GM06990 (cell line): ENCODE measurements at regions not wholly inside any gene's neighbourhood (a gene's known extent, or its start where the extent isn't known, plus 50 kb on each side); places are given as distances from the start of the nearest gene placed in this dataset.

Experiments
- DNase-seq: peaks from one replicate; pipeline ENCODE4 v3.0.0-alpha.2; 2011; ENCODE audit not compliant: insufficient read length; ENCODE audit errors: extremely low read depth
- H3K27me3 ChIP-seq: replicated peaks from 2 replicates; pipeline ENCODE4 v1.6.0; 2011; ENCODE audit warnings: low read length; ENCODE audit not compliant: control insufficient read depth, insufficient read depth
- H3K36me3 ChIP-seq: 2 replicates; pipeline ENCODE4 v1.5.1; 2011; ENCODE audit warnings: low read length; ENCODE audit not compliant: control insufficient read depth, insufficient read depth
- H3K4me3 ChIP-seq: replicated peaks from 2 replicates; pipeline ENCODE4 v1.5.1; 2011; ENCODE audit warnings: low read depth, mild to moderate bottlenecking, control low read depth, low read length
- TF ChIP-seq, protein P1 (sequence below): IDR thresholded peaks from 2 replicates; pipeline ENCODE4 v1.5.1; 2011; ENCODE audit warnings: low read length, control low read depth, mild to moderate bottlenecking, inconsistent platforms; ENCODE audit not compliant: insufficient read depth, poor library complexity, severe bottlenecking

DNA sequence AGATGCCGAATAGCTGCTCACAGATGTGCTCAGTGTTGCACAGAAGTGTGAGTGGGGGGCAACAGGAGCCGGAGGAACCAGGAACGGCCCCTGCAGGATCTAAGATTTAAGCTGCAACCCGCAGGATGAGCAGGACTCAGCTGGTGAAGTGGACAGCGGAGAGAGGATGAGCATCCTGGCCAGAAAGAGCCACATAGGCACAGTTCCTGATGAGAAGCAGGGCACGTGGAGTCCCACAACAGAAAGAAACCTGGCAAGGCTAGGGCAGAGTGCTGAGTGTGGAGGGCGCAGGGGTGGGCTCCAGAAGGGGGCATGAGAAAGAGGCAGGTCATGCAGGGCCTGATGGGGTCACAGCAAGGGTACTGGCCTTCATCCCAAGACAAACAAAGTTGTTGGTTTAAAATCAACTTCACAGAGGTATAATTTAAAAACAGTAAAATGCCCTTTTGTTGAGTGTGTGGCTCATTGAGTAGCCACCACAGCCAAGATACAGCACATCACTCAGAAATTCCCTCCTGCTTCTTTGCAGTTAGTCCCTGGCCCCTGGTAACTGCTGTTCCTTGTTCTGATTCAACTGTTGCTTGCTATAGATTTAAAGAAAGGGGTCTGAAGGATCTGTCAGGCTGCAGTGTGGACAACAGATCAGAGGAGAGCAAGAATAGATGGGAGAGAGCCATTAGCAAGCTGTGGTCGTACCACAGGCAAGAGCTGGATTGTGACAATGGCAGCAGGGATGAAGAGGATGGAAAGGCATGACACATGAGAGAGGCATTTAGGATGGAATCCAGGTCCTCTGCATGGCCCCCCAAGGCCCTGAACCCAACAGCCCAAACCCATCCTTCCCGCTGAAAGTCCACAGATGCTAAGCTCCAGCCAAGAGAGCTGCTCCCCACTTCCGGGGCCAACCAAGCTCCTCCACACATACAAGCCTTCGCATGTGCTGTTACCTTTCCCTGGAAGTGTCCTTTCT, 53.1 kb upstream of the OSBPL3 start:
- no peak for DNase-seq
- TF ChIP-seq, protein P1, sequence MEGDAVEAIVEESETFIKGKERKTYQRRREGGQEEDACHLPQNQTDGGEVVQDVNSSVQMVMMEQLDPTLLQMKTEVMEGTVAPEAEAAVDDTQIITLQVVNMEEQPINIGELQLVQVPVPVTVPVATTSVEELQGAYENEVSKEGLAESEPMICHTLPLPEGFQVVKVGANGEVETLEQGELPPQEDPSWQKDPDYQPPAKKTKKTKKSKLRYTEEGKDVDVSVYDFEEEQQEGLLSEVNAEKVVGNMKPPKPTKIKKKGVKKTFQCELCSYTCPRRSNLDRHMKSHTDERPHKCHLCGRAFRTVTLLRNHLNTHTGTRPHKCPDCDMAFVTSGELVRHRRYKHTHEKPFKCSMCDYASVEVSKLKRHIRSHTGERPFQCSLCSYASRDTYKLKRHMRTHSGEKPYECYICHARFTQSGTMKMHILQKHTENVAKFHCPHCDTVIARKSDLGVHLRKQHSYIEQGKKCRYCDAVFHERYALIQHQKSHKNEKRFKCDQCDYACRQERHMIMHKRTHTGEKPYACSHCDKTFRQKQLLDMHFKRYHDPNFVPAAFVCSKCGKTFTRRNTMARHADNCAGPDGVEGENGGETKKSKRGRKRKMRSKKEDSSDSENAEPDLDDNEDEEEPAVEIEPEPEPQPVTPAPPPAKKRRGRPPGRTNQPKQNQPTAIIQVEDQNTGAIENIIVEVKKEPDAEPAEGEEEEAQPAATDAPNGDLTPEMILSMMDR: no peak
- Histone ChIP-seq H3K4me3 (no peak overlapping the region), H3K36me3 (no peaks in the 10 kb centered on the region), H3K27me3 (no peaks in the 10 kb centered on the region)

DNA sequence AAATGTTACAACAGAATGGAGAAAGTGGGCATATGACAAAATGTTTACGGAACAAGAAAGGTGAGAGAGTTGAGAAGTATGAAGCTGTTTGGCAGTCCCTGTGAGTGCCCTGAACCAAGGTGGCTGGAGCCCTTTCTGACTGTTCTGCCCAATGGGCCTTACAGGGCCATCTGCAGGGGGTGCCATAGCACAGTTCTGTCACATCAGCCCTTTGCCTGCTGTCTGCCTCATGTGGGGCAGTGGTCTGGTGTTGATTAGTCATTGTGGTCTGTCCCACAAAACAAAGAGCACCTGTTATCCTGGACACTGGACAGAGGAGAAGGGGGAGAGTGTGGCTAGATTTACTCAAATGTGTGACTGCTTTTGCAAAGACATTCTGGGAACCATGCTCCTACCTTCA, 51.5 kb upstream of the OSBPL3 start:
- Histone ChIP-seq H3K36me3 (no peaks in the 10 kb centered on the region), H3K4me3 (no peak overlapping the region), H3K27me3 (no peaks in the 10 kb centered on the region)
- TF ChIP-seq, protein P1: peak; percentile 33
- DNase-seq: no peak

DNA sequence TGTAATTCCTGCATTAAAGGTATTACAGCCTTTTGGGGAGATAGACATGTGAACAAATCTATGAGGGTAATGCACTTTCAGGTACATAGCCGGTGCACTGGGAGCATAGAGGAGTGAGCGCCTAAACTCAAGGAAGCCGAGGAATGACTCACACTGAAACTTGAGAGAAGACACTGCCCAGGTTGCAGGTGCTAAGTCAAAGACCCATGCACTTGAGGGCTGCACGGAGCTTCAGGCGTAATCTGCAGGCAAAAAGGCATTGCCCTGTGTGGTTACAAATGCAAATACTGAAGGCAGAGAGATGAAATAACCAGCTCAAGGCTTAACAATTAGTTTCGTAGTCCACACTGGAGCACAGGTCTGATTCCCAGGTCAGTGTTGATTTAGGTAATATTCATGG, 51.0 kb upstream of the OSBPL3 start:
- Histone ChIP-seq H3K4me3 (no peak overlapping the region), H3K27me3 (no peaks in the 10 kb centered on the region), H3K36me3 (no peaks in the 10 kb centered on the region)
- TF ChIP-seq, protein P1: no peak
- peak; percentile 56 for DNase-seq
